Spleen (tissue), 11 donors: ENCODE measurements at regions not wholly inside any gene's neighbourhood (a gene's known extent, or its start where the extent isn't known, plus 50 kb on each side); places are given as distances from the start of the nearest gene placed in this dataset.
A peak's percentile ranks its signal among the peaks of the same experiment; 100 is the strongest.

ENCODE experiments used
- DNase-seq: peaks from one replicate; pipeline ENCODE4 v3.0.0-alpha.2; 2020
- H3K27ac ChIP-seq, 8 donors: fragments of 200-600 bp; sonication (generic) in 7 of 8; 1 replicate in 4 of 8; 2 replicates in 4 of 8; pipeline versions ENCODE4 v1.5.0 to v1.8.0; 2016 to 2021; ENCODE audit warnings: inconsistent platforms in 4 of 8, mild to moderate bottlenecking in 4 of 8, moderate library complexity in 1 of 8
- H3K27me3 ChIP-seq, 7 donors: fragments of 200-600 bp; sonication (generic) in 6 of 7; replicated peaks in 1 of 7; 1 replicate in 4 of 7; 2 replicates in 3 of 7; pipeline versions ENCODE4 v1.5.0 to v1.8.0; 2016 to 2021; ENCODE audit warnings: inconsistent platforms in 3 of 7, mild to moderate bottlenecking in 1 of 7
- H3K36me3 ChIP-seq, 6 donors: fragments of 200-600 bp; sonication (generic) in 5 of 6; 1 replicate in 4 of 6; 2 replicates in 2 of 6; pipeline versions ENCODE4 v1.5.0 to v1.8.0; 2016 to 2021; ENCODE audit warnings: inconsistent platforms in 2 of 6
- H3K4me1 ChIP-seq, 6 donors: fragments of 200-600 bp; sonication (generic) in 5 of 6; 1 replicate in 3 of 6; 2 replicates in 3 of 6; pipeline versions ENCODE4 v1.5.0 to v1.8.0; 2016 to 2021; ENCODE audit warnings: inconsistent platforms in 3 of 6
- H3K4me3 ChIP-seq, 8 donors: fragments of 200-600 bp; sonication (generic) in 7 of 8; 1 replicate in 4 of 8; 2 replicates in 4 of 8; pipeline versions ENCODE4 v1.5.0 to v1.8.0; 2016 to 2021; ENCODE audit warnings: inconsistent platforms in 4 of 8, mild to moderate bottlenecking in 4 of 8, moderate library complexity in 2 of 8
- H3K9me3 ChIP-seq, 8 donors: fragments of 200-600 bp; sonication (generic) in 7 of 8; 1 replicate in 4 of 8; 2 replicates in 4 of 8; pipeline versions ENCODE4 v1.5.0 to v1.8.0; 2016 to 2021; ENCODE audit warnings: inconsistent platforms in 4 of 8
- CTCF ChIP-seq, 11 experiments: fragments of 200-600 bp in 7 of 11; fragments of 450-650 bp in 4 of 11; sonication (generic) in 4 of 11; IDR thresholded peaks in 8 of 11; conservative IDR thresholded peaks in 3 of 11; 1 replicate in 7 of 11; 2 replicates in 4 of 11; pipeline versions ENCODE4 v1.4.0 to v1.8.0; 2016 to 2021; ENCODE audit warnings: antibody characterized with exemption in 11 of 11, inconsistent platforms in 4 of 11, mild to moderate bottlenecking in 1 of 11
- POLR2A ChIP-seq, 3 donors: fragments of 450-650 bp; IDR thresholded peaks; one replicate each; pipeline ENCODE4 v1.5.1; 2017; ENCODE audit warnings: antibody characterized with exemption in 3 of 3, mild to moderate bottlenecking in 1 of 3
- POLR2AphosphoS5 ChIP-seq, 3 donors: sonication (generic); formaldehyde crosslinking; IDR thresholded peaks; one replicate each; pipeline ENCODE4 v1.5.1; 2017; ENCODE audit warnings: antibody characterized with exemption in 3 of 3
- WGBS, 5 donors: extraction: QIAGEN DNeasy Blood & Tissue Kit in 3 of 5; methylation state at CpG; one replicate each; pipeline versions ENCODE4 v1.1.5 to v1.1.7; 2013 to 2018; 5-methylcytosine and 5-hydroxymethylcytosine counted together
- intact Hi-C: fragments of 100-400 bp; cut with DNase I; formaldehyde crosslinking; loops from one replicate; pipeline ENCODE4 v1.15.0; 2023; ENCODE audit warnings: low total_unique reads
- donor health status: healthy with polysubstance abuse.
- donor health status: DM: no; HTN: no; CAD: no; lungs with moderate emphysema.
- donor health status: DM: no; HTN: no; CAD: no.
- donor health status: Bipolar disorder and iron deficiency.
- donor health status: healthy.
- donor health status: DM: no; HTN: no; CAD: no.
- donor health status: DM: yes; HTN: yes; CAD: no.

- Histone ChIP-seq H3K27ac (no peak overlapping the region), H3K4me1 (no peaks in the 10 kb centered on the region), H3K36me3 (no peaks in the 10 kb centered on the region), H3K27me3 (no peaks in the 10 kb centered on the region), H3K4me3 (no peak overlapping the region), H3K9me3 (peaks cover 0 to 6% (median 0%) of the 10 kb centered on the region in 8 donors)
- DNase-seq, result no peak
- TF ChIP-seq CTCF (IDR thresholded peaks at IDR 0.05 in 8 of 11, conservative IDR thresholded peaks at IDR 0.05 in 3 of 11) (no peak), POLR2A (IDR thresholded peaks at IDR 0.05) (no peak), POLR2AphosphoS5 (IDR thresholded peaks at IDR 0.05) (no peak)
- 71 to 89% (median 81%) methylated on average over 3 of the region's 3 CpGs for WGBS, 5 donors
- intact Hi-C loops, result no loop called here
Measured at GRCh38 chr7:97468493-97468892, 263.4 kb upstream of the TAC1 start.

GRCh38 chr7:97470726-97471125 lies 261.2 kb upstream of the TAC1 start:
- no peaks in the 10 kb centered on the region for H3K9me3 ChIP-seq
- H3K4me1 ChIP-seq, result no peaks in the 10 kb centered on the region
- 67 to 88% (median 78%) methylated on average over 5 of the region's 5 CpGs for WGBS, 5 donors
- TF ChIP-seq CTCF (IDR thresholded peaks at IDR 0.05 in 8 of 11, conservative IDR thresholded peaks at IDR 0.05 in 3 of 11) (no peak), POLR2A (IDR thresholded peaks at IDR 0.05) (no peak), POLR2AphosphoS5 (IDR thresholded peaks at IDR 0.05) (no peak)
- H3K27me3 ChIP-seq, result no peaks in the 10 kb centered on the region
- H3K4me3 ChIP-seq, result no peak overlapping the region
- no peak for DNase-seq
- no peaks in the 10 kb centered on the region for H3K36me3 ChIP-seq
- intact Hi-C loops, result no loop called here
- no peak overlapping the region for H3K27ac ChIP-seq

GRCh38 chr7:97471491-97471890 lies 260.4 kb upstream of the TAC1 start:
- intact Hi-C loops, result no loop called here
- Histone ChIP-seq H3K4me3 (no peak overlapping the region), H3K4me1 (no peaks in the 10 kb centered on the region), H3K27ac (no peak overlapping the region), H3K36me3 (no peaks in the 10 kb centered on the region), H3K9me3 (no peaks in the 10 kb centered on the region), H3K27me3 (no peaks in the 10 kb centered on the region)
- WGBS, 5 donors, result 43 to 59% (median 54%) methylated on average over 3 of the region's 3 CpGs
- no peak for DNase-seq
- TF ChIP-seq POLR2AphosphoS5 (IDR thresholded peaks at IDR 0.05), result no peak
- TF ChIP-seq CTCF (IDR thresholded peaks at IDR 0.05 in 8 of 11, conservative IDR thresholded peaks at IDR 0.05 in 3 of 11), result no peak
- no peak for TF ChIP-seq POLR2A (IDR thresholded peaks at IDR 0.05)

GRCh38 chr7:97479740-97480290 lies 252.1 kb upstream of the TAC1 start:
- Histone ChIP-seq H3K27ac (peak overlapping the region in 2 of 8 donors; percentile 16 to 25), H3K4me3 (no peak overlapping the region), H3K4me1 (no peaks in the 10 kb centered on the region), H3K27me3 (no peaks in the 10 kb centered on the region), H3K9me3 (no peaks in the 10 kb centered on the region), H3K36me3 (no peaks in the 10 kb centered on the region)
- intact Hi-C loops, result no loop called here
- TF ChIP-seq CTCF (IDR thresholded peaks at IDR 0.05 in 8 of 11, conservative IDR thresholded peaks at IDR 0.05 in 3 of 11) (no peak), POLR2AphosphoS5 (IDR thresholded peaks at IDR 0.05) (no peak), POLR2A (IDR thresholded peaks at IDR 0.05) (no peak)
- 36 to 46% (median 43%) methylated on average over 6 of the region's 6 CpGs for WGBS, 5 donors
- DNase-seq, result no peak
